Neural cell (in vitro differentiated cells): ENCODE measurements at regions not wholly inside any gene's neighbourhood (a gene's known extent, or its start where the extent isn't known, plus 50 kb on each side); places are given as distances from the start of the nearest gene placed in this dataset.

Source experiments
- EP300 ChIP-seq: fragments of 450-650 bp; conservative IDR thresholded peaks from 2 replicates; pipeline ENCODE4 v1.6.1; 2014; ENCODE audit warnings: antibody characterized with exemption, mild to moderate bottlenecking, moderate library complexity; ENCODE audit not compliant: poor library complexity, severe bottlenecking
- EZH2 ChIP-seq: fragments of 200-600, 300-800 bp; shearing (Covaris generic), sonication (generic); IDR thresholded peaks from 2 replicates; pipeline ENCODE4 v1.6.1; 2014; ENCODE audit warnings: antibody characterized with exemption, low read length, borderline replicate concordance, mild to moderate bottlenecking; ENCODE audit not compliant: insufficient read depth, poor library complexity, severe bottlenecking
- POLR2AphosphoS5 ChIP-seq: IDR thresholded peaks from 2 replicates; pipeline ENCODE4 v1.6.1; 2012
- SMC3 ChIP-seq: fragments of 450-650 bp; conservative IDR thresholded peaks from 2 replicates; pipeline ENCODE4 v1.6.1; 2014; ENCODE audit warnings: antibody characterized with exemption, mild to moderate bottlenecking, moderate library complexity; ENCODE audit not compliant: poor library complexity
- TAF1 ChIP-seq: IDR thresholded peaks from 2 replicates; pipeline ENCODE4 v1.6.1; 2012; ENCODE audit warnings: low read depth
- TF ChIP-seq, protein P1 (sequence below): fragments of 450-650 bp; IDR thresholded peaks from 2 replicates; pipeline ENCODE4 v1.5.1; 2014; ENCODE audit warnings: antibody characterized with exemption, mild to moderate bottlenecking, moderate library complexity; ENCODE audit not compliant: poor library complexity, severe bottlenecking

DNA sequence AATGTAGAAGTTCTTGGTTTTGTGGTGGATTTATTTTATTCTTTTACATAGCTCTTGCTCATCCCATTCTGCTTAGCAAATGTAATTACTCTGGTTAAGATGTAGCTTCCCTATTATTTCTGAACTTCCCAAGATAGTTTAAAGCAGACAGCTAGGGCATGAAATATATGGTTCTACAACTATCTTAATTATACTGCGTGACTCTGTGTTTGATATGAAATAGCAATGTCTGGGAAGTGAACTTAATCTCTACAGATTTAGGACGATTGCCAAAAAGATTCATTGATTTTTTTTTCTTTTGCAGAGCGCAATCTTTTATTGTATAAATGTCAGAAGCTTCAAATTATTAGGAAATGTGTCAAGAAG is 529.3 kb upstream of the ZNF608 start:
- no peak for TF ChIP-seq TAF1
- TF ChIP-seq, protein P1, sequence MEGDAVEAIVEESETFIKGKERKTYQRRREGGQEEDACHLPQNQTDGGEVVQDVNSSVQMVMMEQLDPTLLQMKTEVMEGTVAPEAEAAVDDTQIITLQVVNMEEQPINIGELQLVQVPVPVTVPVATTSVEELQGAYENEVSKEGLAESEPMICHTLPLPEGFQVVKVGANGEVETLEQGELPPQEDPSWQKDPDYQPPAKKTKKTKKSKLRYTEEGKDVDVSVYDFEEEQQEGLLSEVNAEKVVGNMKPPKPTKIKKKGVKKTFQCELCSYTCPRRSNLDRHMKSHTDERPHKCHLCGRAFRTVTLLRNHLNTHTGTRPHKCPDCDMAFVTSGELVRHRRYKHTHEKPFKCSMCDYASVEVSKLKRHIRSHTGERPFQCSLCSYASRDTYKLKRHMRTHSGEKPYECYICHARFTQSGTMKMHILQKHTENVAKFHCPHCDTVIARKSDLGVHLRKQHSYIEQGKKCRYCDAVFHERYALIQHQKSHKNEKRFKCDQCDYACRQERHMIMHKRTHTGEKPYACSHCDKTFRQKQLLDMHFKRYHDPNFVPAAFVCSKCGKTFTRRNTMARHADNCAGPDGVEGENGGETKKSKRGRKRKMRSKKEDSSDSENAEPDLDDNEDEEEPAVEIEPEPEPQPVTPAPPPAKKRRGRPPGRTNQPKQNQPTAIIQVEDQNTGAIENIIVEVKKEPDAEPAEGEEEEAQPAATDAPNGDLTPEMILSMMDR: no peak
- no peak for TF ChIP-seq EZH2
- no peak for TF ChIP-seq POLR2AphosphoS5
- no peak for TF ChIP-seq SMC3
- no peak for TF ChIP-seq EP300
